Lower lobe of right lung (tissue), 2 donors: ENCODE measurements at regions not wholly inside any gene's neighbourhood (a gene's known extent, or its start where the extent isn't known, plus 50 kb on each side); places are given as distances from the start of the nearest gene placed in this dataset.
A peak's percentile ranks its signal among the peaks of the same experiment; 100 is the strongest.
"Not testable (repeated sequence)": the region's sequence is repeated elsewhere in the genome, so short reads cannot be mapped to it uniquely, and the experiment has no call there.

Experiments
- ATAC-seq, 2 donors: fragments of 200-7000 bp; cut with Tn5 transposase; one replicate each; pipeline ENCODE4 v1.9.1; 2020 to 2022; ENCODE audit warnings: mild to moderate bottlenecking in 2 of 2, moderate library complexity in 2 of 2
- DNase-seq: peaks from one replicate; pipeline ENCODE4 v3.0.0-alpha.2; 2020
- H3K27ac ChIP-seq: fragments of 200-600 bp; one replicate; pipeline ENCODE4 v1.8.0; 2022
- H3K27me3 ChIP-seq: fragments of 200-600 bp; one replicate; pipeline ENCODE4 v1.8.0; 2022; ENCODE audit warnings: low read depth
- H3K36me3 ChIP-seq: fragments of 200-600 bp; one replicate; pipeline ENCODE4 v1.8.0; 2022; ENCODE audit warnings: mild to moderate bottlenecking
- H3K4me1 ChIP-seq: fragments of 200-600 bp; one replicate; pipeline ENCODE4 v1.8.0; 2022
- H3K4me3 ChIP-seq: fragments of 200-600 bp; one replicate; pipeline ENCODE4 v1.8.0; 2022; ENCODE audit warnings: mild to moderate bottlenecking
- H3K9me3 ChIP-seq: fragments of 200-600 bp; one replicate; pipeline ENCODE4 v1.8.0; 2022
- CTCF ChIP-seq: fragments of 200-600 bp; IDR thresholded peaks from one replicate; pipeline ENCODE4 v1.8.0; 2022; ENCODE audit warnings: antibody characterized with exemption, mild to moderate bottlenecking
- intact Hi-C: fragments of 100-400 bp; cut with DNase I; formaldehyde crosslinking; loops from one replicate; pipeline ENCODE4 v1.11.0; 2022
- donor health status: DM: no; HTN: yes; CAD: no; lungs with severe emphysema.

- Histone ChIP-seq H3K27ac (no peak overlapping the region), H3K36me3 (no peaks in the 10 kb centered on the region), H3K4me3 (no peak overlapping the region), H3K4me1 (no peaks in the 10 kb centered on the region), H3K9me3 (no peaks in the 10 kb centered on the region), H3K27me3 (no peaks in the 10 kb centered on the region)
- TF ChIP-seq CTCF = no peak
- no peak for DNase-seq
- ATAC-seq = peak; percentile 43 to 68
- intact Hi-C loops = no loop called here
Observed at GRCh38 chr9:22649384-22649783, 202.8 kb downstream of the DMRTA1 start.

DNA sequence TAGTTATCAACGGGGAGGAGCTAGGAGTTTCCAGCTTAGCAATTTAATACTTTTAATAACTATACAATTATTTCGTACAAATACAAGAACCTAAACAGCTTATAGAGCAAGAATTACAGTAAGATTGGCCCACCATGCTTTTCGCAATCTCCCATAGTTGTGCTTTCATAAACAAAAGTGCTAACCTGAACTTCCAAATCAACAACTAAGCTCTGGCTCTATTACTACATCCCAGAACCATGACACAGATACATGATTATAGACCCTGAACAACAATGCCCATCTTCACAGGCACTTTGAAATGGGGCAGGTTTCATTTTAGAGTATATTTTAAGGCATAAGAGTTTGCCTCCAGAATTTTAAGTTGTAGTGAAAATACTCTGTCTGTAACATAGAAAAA lies 203.5 kb downstream of the DMRTA1 start:
- ATAC-seq (no peak), DNase-seq (no peak)
- Histone ChIP-seq H3K4me1 (no peaks in the 10 kb centered on the region), H3K27me3 (no peaks in the 10 kb centered on the region), H3K27ac (peak overlapping the region; percentile 5), H3K36me3 (no peaks in the 10 kb centered on the region), H3K4me3 (no peak overlapping the region), H3K9me3 (no peaks in the 10 kb centered on the region)
- no peak for TF ChIP-seq CTCF
- intact Hi-C loops = no loop called here

DNA sequence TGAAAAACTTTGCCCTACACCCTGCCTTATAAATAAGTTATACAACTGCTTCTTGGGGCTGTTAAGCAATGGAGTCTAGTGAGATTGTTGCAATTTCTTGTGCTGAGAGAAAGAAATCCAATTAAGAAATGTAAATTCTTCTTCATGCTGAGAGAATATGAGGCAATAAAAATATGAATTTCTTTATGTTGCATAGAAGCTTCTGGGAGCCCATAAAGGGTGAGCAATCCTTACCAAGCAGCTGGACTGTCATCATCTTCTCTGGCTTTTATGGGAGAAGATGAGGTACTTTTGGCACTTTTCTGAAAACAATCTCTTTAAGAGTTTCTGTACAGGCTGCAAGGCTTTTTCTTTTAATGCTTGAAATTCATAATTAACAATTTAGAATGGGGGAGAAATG lies 204.3 kb downstream of the DMRTA1 start:
- Histone ChIP-seq H3K9me3 (no peaks in the 10 kb centered on the region), H3K4me1 (no peaks in the 10 kb centered on the region), H3K27ac (no peak overlapping the region), H3K27me3 (no peaks in the 10 kb centered on the region), H3K4me3 (no peak overlapping the region), H3K36me3 (no peaks in the 10 kb centered on the region)
- TF ChIP-seq CTCF = no peak
- DNase-seq (no peak), ATAC-seq (no peak)
- intact Hi-C loops = no loop called here

- intact Hi-C loops = no loop called here
- Histone ChIP-seq H3K4me3 (no peak overlapping the region), H3K36me3 (no peaks in the 10 kb centered on the region), H3K9me3 (no peaks in the 10 kb centered on the region), H3K27me3 (no peaks in the 10 kb centered on the region), H3K27ac (no peak overlapping the region), H3K4me1 (no peaks in the 10 kb centered on the region)
- DNase-seq = no peak
- no peak for TF ChIP-seq CTCF
- no peak for ATAC-seq
Observed at GRCh38 chr9:22654833-22655232, 208.2 kb downstream of the DMRTA1 start.

GRCh38 chr9:22657713-22658112 lies 211.1 kb downstream of the DMRTA1 start:
- DNase-seq = no peak
- Histone ChIP-seq H3K4me3 (no peak overlapping the region), H3K9me3 (no peaks in the 10 kb centered on the region), H3K27ac (no peak overlapping the region), H3K27me3 (no peaks in the 10 kb centered on the region), H3K4me1 (no peaks in the 10 kb centered on the region), H3K36me3 (no peaks in the 10 kb centered on the region)
- no peak for ATAC-seq
- intact Hi-C loops = no loop called here
- no peak for TF ChIP-seq CTCF

- DNase-seq, H3K4me1 ChIP-seq, H3K4me3 ChIP-seq, H3K36me3 ChIP-seq, intact Hi-C loops, H3K27me3 ChIP-seq, H3K27ac ChIP-seq, H3K9me3 ChIP-seq, ATAC-seq: not testable (repeated sequence)
Observed at GRCh38 chr9:22658484-22658883, 211.9 kb downstream of the DMRTA1 start.
